HFF-Myc (cell line): ENCODE measurements at regions not wholly inside any gene's neighbourhood (a gene's known extent, or its start where the extent isn't known, plus 50 kb on each side); places are given as distances from the start of the nearest gene placed in this dataset.

Experiments
- DNase-seq: peaks from one replicate; pipeline ENCODE4 v3.0.0-alpha.2; 2011; ENCODE audit warnings: low read depth; ENCODE audit errors: extremely low read depth
- H3K4me3 ChIP-seq: replicated peaks from 2 replicates; pipeline ENCODE4 v1.5.1; 2011; ENCODE audit warnings: low read depth, mild to moderate bottlenecking, control low read depth, low read length
- TF ChIP-seq, protein P1 (sequence below): IDR thresholded peaks from 2 replicates; pipeline ENCODE4 v1.5.1; 2012; ENCODE audit warnings: mild to moderate bottlenecking, low read depth, low read length, control low read depth; ENCODE audit errors: missing control alignments

DNA sequence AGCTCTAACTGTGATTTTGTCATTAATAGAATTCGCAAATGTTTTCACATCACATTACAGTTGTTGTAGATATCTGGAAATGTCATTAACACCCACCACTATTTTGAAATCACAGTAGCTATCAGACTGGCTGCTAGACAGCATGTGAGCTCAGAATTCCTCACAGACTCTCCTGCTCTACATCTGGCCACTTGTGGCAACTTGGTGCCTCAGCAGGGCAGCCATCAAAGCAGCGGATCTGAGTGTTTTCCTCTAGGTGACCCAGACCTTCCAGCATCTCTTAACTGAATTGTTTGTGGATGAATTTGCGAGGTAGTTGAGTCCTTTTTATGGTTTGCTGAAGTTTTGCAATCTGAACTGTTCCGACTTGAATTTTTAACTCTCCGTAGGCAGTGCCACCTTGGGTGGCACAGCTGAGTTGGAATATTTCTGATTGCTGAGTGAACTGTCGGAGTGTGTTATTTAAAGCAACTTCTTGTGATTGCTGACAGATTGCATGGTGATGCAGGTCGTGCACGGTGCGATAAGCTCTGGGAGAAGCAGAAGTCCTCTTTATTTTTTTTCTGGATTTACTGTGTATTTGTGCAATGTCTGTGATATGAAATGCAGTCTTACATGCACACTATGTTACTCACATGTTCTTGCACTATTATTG is 114.0 kb upstream of the PLET1 start:
- TF ChIP-seq, protein P1, sequence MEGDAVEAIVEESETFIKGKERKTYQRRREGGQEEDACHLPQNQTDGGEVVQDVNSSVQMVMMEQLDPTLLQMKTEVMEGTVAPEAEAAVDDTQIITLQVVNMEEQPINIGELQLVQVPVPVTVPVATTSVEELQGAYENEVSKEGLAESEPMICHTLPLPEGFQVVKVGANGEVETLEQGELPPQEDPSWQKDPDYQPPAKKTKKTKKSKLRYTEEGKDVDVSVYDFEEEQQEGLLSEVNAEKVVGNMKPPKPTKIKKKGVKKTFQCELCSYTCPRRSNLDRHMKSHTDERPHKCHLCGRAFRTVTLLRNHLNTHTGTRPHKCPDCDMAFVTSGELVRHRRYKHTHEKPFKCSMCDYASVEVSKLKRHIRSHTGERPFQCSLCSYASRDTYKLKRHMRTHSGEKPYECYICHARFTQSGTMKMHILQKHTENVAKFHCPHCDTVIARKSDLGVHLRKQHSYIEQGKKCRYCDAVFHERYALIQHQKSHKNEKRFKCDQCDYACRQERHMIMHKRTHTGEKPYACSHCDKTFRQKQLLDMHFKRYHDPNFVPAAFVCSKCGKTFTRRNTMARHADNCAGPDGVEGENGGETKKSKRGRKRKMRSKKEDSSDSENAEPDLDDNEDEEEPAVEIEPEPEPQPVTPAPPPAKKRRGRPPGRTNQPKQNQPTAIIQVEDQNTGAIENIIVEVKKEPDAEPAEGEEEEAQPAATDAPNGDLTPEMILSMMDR = no peak
- DNase-seq = no peak

DNA sequence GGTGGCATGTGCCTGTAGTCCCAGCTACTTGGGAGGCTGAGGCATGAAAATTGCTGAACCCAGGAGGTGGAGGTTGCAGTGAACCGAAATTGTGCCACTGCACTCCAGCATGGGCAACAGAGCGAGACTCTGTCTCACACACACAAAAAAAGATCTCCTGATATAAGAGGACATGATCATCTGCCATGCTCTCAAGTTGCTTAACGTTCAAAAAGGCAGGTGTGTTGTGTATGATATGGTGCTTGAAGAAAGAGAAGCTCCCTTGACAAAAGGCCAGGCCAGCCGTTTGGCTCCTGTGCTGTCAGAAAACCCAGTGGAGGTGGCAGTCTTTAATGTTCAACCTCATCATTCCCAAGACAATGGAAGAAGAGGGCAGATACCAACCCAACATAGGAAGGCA is 117.3 kb upstream of the PLET1 start:
- no peak overlapping the region for H3K4me3 ChIP-seq
- TF ChIP-seq, protein P1 = no peak
- DNase-seq = no peak

More for the DNA sequence above, 114.0 kb upstream of the PLET1 start:
- no peak overlapping the region for H3K4me3 ChIP-seq

DNA sequence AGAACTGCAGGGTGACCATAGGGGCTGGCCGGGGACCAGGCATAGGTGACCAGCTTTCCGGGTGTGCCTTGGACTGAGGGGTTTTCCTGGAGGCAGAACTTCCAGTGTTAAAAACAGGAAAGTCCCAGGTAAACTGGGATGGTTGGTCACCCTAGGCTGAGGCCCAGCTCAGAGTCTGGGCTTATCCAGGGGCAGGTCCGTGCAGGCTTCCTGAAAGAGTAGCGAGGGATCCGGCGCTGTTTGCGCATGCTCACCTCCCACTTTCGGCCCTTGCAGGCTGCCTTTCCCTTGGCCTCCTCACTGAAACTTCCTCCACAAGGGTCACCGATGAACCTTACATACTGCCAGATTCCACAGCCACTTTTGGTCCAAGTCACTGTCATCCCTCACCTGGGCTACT is 119.8 kb upstream of the PLET1 start:
- no peak overlapping the region for H3K4me3 ChIP-seq
- TF ChIP-seq, protein P1 = no peak
- no peak for DNase-seq

DNA sequence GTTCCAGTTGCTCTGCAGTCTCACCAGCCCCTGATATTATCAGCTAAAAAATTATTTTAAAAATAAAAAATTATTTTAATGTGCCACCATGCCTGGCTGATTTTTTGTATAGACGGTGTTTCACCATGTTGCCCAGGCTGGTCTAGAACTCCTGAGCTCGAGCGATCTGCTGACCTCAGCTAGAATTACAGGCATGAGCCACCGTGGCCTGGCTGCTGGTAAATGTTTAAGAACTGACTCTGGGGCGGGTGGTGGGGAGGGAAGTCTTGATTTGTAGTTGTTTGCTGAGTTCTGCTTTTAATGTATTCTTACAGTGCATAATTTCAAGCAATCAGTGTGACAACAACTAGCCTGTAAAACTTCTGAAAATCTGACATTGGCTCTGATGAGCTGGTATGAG is 120.9 kb upstream of the PLET1 start:
- no peak for DNase-seq
- TF ChIP-seq, protein P1 = no peak
- H3K4me3 ChIP-seq = no peak overlapping the region

DNA sequence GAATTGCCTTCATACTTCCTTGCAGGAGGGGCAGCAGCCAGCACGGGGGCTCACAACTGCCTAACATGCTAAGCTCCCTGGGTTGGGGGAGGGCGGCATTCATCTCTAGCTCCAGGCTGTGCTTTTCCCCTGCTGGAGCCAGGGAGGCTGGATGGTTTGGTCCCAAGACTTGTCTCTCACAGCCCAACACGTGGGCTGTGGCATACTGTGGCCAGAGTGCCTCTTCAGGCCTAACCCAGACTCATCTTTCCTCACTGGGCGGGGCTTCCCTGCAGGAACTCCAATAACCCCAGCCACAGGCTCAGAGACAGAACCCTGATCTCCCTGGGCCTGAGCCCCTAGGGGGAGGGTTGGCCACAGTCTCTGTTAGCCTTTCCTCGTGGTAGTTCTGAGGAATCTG is 121.9 kb upstream of the PLET1 start:
- no peak for DNase-seq
- TF ChIP-seq, protein P1 = no peak
- H3K4me3 ChIP-seq = no peak overlapping the region

DNA sequence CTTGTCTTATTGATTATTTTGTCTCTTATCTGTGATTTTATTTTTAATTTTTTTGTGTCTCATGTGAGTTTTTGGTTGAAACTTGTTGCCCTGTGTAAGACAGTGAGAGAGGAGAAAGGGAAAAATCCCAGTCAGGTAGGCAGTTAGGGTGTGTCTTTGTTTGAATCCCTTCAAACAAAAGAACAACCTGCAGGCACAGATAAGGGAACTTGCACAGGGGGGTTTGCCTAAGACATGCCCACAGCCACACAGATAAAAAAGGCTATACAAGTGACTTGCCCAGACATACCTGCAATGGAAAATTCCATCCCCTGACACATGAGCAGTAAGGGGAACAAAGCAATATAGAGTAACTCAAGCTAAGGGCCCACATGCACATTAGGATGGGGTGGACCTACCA is 127.8 kb upstream of the PLET1 start:
- H3K4me3 ChIP-seq = no peak overlapping the region
- DNase-seq = no peak
- TF ChIP-seq, protein P1 = no peak

DNA sequence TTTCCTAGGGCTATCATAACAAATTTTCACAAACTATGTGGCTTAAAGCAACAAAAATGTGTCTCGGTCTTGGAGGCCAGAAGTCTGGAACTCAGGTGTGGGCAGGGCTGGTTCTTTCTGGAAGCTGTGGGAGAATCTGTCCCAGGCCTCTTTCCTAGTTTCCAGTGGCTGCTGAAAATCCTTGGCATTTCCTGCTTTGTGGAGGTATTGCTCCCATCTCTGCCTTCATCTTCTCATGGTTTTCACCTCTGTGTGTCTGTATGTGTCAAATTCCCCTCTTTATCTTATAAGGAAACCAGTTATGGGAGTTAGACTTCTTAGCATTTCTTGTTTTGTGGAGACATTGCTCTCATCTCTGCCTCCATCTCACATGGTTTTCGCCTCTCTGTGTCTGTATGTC is 130.4 kb upstream of the PLET1 start:
- no peak overlapping the region for H3K4me3 ChIP-seq
- TF ChIP-seq, protein P1 = no peak
- no peak for DNase-seq
